CD4-positive, CD25-positive, alpha-beta regulatory T cell (primary cell): ENCODE measurements at regions not wholly inside any gene's neighbourhood (a gene's known extent, or its start where the extent isn't known, plus 50 kb on each side); places are given as distances from the start of the nearest gene placed in this dataset.

Experiments used
- ATAC-seq, 2 donors: fragments of 150-1000 bp; cut with Tn5 transposase; one replicate each; pipeline ENCODE4 v1.10.0; 2021; ENCODE audit warnings: low read depth in 2 of 2, moderate number of reproducible peaks in 2 of 2, moderate library complexity in 1 of 2
- DNase-seq, 3 donors: peaks; one replicate each; pipeline versions ENCODE4 v3.0.0 to v3.0.0-alpha.2; 2012 to 2022; ENCODE audit warnings: mixed read lengths in 1 of 3
- H3K27ac ChIP-seq: one replicate; pipeline ENCODE4 v1.7.0; 2013; ENCODE audit warnings: mild to moderate bottlenecking, low read length; ENCODE audit not compliant: insufficient read depth, poor library complexity, severe bottlenecking
- H3K27me3 ChIP-seq: one replicate; pipeline ENCODE4 v1.7.0; 2013; ENCODE audit warnings: low read length; ENCODE audit not compliant: control insufficient read depth, insufficient read depth
- H3K36me3 ChIP-seq: one replicate; pipeline ENCODE4 v1.7.0; 2013; ENCODE audit warnings: mild to moderate bottlenecking, low read length, moderate library complexity; ENCODE audit not compliant: control insufficient read depth, insufficient read depth
- H3K4me1 ChIP-seq: 2 replicates; pipeline ENCODE4 v1.7.0; 2013; ENCODE audit warnings: mild to moderate bottlenecking, low read length; ENCODE audit not compliant: insufficient read depth, control insufficient read depth, poor library complexity, severe bottlenecking
- H3K4me3 ChIP-seq: one replicate; pipeline ENCODE4 v1.7.0; 2013; ENCODE audit warnings: low read depth, mild to moderate bottlenecking, low read length, moderate library complexity
- H3K9me3 ChIP-seq, 2 experiments: 1 replicate in 1 of 2; 2 replicates in 1 of 2; pipeline ENCODE4 v1.7.0; 2013; ENCODE audit warnings: low read length in 2 of 2, mild to moderate bottlenecking in 1 of 2, moderate library complexity in 1 of 2; ENCODE audit not compliant: control insufficient read depth in 2 of 2
- H3K27ac Mint-ChIP-seq, 3 donors: one replicate each; pipeline ENCODE4 v1.8.0; 2020 to 2022; ENCODE audit warnings: mild to moderate bottlenecking in 3 of 3, mixed read lengths in 3 of 3, moderate library complexity in 2 of 3
- H3K27me3 Mint-ChIP-seq: one replicate; pipeline ENCODE4 v1.8.0; 2022; ENCODE audit warnings: mild to moderate bottlenecking, mixed read lengths
- H3K36me3 Mint-ChIP-seq: one replicate; pipeline ENCODE4 v1.8.0; 2020; ENCODE audit warnings: mixed read lengths
- H3K4me1 Mint-ChIP-seq, 4 donors: one replicate each; pipeline ENCODE4 v1.8.0; 2020 to 2022; ENCODE audit warnings: mixed read lengths in 4 of 4, mild to moderate bottlenecking in 1 of 4
- H3K4me3 Mint-ChIP-seq, 4 donors: one replicate each; pipeline ENCODE4 v1.8.0; 2020 to 2022; ENCODE audit warnings: mild to moderate bottlenecking in 4 of 4, mixed read lengths in 4 of 4, moderate library complexity in 3 of 4
- H3K9me3 Mint-ChIP-seq, 7 donors: one replicate each; pipeline ENCODE4 v1.8.0; 2020 to 2022; ENCODE audit warnings: mixed read lengths in 7 of 7, mild to moderate bottlenecking in 3 of 7, moderate library complexity in 2 of 7

DNA sequence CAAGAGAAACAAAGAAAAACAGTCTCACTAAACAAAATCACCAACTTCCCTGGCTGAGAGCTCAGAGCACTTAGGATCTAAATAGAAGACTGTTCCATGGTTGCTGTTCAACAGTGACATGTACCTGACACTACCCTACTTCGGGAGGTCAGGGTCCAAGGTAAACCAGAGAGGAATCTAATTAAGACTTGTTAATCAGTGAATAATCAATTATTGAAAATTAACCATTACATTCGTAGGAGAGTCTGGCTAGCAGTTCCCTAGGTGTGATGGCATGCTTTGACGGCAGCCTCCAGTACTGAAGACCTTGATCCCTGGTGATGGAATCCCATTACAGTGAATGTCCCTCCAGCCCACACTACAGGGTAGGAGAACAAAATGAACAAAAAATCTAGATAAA lies 154.0 kb upstream of the AFDN start:
- H3K36me3 ChIP-seq = no peaks in the 10 kb centered on the region
- no peaks in the 10 kb centered on the region for H3K4me1 Mint-ChIP-seq
- H3K27me3 ChIP-seq = no peaks in the 10 kb centered on the region
- peaks cover 11% of the 10 kb centered on the region for H3K27me3 Mint-ChIP-seq
- H3K9me3 ChIP-seq = peaks cover 0 to 4% of the 10 kb centered on the region in 2 experiments
- H3K4me3 Mint-ChIP-seq = no peak overlapping the region
- H3K9me3 Mint-ChIP-seq = peaks cover 0 to 10% (median 7%) of the 10 kb centered on the region in 7 donors
- no peak overlapping the region for H3K4me3 ChIP-seq
- H3K27ac Mint-ChIP-seq = no peak overlapping the region
- no peaks in the 10 kb centered on the region for H3K36me3 Mint-ChIP-seq
- ATAC-seq = no peak
- H3K4me1 ChIP-seq = no peaks in the 10 kb centered on the region
- H3K27ac ChIP-seq = no peak overlapping the region
- DNase-seq = no peak

DNA sequence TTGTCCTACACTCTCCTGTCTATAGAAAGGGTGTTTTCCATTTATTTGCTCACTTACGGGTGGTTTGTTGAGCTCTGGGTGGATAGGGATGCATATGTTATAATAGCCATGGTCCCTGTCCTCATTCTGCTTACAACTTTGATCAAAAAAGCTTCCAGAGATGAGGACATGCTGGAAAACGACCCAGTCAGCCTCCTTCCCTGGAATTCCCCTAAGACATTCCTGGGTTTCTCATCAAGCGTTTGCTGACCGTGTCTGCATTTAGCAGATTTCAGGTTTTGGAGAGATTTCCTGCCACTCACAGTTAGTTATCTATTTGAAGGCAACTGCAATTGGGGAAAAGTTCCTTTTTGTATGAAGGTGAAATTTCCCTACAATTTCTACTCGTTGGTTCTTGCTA lies 152.8 kb upstream of the AFDN start:
- Mint-ChIP-seq H3K4me3 (no peak overlapping the region), H3K27ac (no peak overlapping the region), H3K36me3 (no peaks in the 10 kb centered on the region), H3K27me3 (peaks cover 19% of the 10 kb centered on the region), H3K4me1 (no peaks in the 10 kb centered on the region), H3K9me3 (peaks cover 0 to 10% (median 7%) of the 10 kb centered on the region in 7 donors)
- Histone ChIP-seq H3K27ac (no peak overlapping the region), H3K4me3 (no peak overlapping the region), H3K4me1 (no peaks in the 10 kb centered on the region), H3K9me3 (peaks cover 0 to 4% of the 10 kb centered on the region in 2 experiments), H3K27me3 (no peaks in the 10 kb centered on the region), H3K36me3 (no peaks in the 10 kb centered on the region)
- no peak for DNase-seq
- no peak for ATAC-seq

DNA sequence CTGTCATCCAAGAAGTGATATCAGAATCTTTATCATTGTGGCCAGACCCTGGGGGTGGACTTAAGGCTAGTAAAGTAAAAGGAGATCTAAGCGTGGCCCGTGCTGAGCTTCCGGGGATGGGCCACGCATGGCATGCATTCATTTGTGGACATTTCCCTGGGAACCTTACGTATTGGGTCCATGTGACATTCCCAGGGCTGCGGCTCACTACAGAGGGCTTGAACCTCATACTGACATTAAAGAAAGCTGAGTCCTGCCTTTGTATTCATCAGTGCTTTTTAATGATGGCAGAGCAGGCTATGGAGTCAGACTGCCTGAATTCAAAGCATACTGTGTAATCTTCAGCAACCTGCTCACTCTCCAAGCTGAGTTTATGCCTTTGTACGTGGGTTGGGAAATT lies 152.2 kb upstream of the AFDN start:
- H3K27ac ChIP-seq = no peak overlapping the region
- Mint-ChIP-seq H3K36me3 (no peaks in the 10 kb centered on the region), H3K4me1 (no peaks in the 10 kb centered on the region), H3K27ac (no peak overlapping the region), H3K4me3 (no peak overlapping the region), H3K27me3 (peaks cover 19% of the 10 kb centered on the region), H3K9me3 (peaks cover 0 to 10% (median 7%) of the 10 kb centered on the region in 7 donors)
- H3K4me3 ChIP-seq = no peak overlapping the region
- H3K4me1 ChIP-seq = no peaks in the 10 kb centered on the region
- ATAC-seq = no peak
- H3K27me3 ChIP-seq = no peaks in the 10 kb centered on the region
- DNase-seq = no peak
- H3K9me3 ChIP-seq = peaks cover 0 to 4% of the 10 kb centered on the region in 2 experiments
- H3K36me3 ChIP-seq = no peaks in the 10 kb centered on the region

DNA sequence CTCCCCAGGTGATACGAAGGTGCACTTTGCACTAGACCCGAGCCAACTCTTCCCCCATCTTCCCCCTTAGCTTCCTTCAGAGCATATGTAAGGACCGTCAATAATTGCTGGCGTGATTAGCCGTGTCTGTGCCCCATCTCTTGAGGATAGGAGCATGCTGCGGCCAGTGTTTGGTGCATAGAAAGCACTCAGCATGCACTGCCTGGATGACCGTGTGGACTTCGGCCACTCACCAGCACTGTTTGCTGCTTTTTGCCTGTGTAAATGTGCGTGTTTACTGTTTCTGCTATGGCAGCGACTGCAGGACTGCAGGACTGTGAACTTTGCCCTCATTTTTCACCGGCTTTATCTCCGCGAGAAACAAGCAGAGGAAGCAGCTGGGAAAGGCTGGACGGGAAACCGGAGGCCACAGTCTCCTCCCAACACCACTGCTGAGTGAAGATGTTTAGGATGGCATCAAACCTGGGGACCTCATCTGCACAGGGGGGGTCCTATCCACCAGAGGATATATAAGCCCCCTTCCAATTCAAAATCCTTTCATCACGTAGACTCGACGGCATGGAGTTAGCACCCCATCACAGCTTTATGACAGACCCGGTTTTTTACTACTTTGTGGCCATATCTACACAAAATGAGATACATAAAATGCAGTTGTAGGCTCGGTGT lies 150.6 kb upstream of the AFDN start:
- ATAC-seq (no peak), DNase-seq (no peak)
- Mint-ChIP-seq H3K36me3 (no peaks in the 10 kb centered on the region), H3K4me1 (no peaks in the 10 kb centered on the region), H3K27me3 (peaks cover 19% of the 10 kb centered on the region), H3K27ac (no peak overlapping the region), H3K9me3 (peaks cover 0 to 13% (median 7%) of the 10 kb centered on the region in 7 donors), H3K4me3 (no peak overlapping the region)
- H3K27me3 ChIP-seq = no peaks in the 10 kb centered on the region
- peaks cover 0 to 4% of the 10 kb centered on the region in 2 experiments for H3K9me3 ChIP-seq
- no peak overlapping the region for H3K27ac ChIP-seq
- no peak overlapping the region for H3K4me3 ChIP-seq
- H3K4me1 ChIP-seq = no peaks in the 10 kb centered on the region
- H3K36me3 ChIP-seq = no peaks in the 10 kb centered on the region

DNA sequence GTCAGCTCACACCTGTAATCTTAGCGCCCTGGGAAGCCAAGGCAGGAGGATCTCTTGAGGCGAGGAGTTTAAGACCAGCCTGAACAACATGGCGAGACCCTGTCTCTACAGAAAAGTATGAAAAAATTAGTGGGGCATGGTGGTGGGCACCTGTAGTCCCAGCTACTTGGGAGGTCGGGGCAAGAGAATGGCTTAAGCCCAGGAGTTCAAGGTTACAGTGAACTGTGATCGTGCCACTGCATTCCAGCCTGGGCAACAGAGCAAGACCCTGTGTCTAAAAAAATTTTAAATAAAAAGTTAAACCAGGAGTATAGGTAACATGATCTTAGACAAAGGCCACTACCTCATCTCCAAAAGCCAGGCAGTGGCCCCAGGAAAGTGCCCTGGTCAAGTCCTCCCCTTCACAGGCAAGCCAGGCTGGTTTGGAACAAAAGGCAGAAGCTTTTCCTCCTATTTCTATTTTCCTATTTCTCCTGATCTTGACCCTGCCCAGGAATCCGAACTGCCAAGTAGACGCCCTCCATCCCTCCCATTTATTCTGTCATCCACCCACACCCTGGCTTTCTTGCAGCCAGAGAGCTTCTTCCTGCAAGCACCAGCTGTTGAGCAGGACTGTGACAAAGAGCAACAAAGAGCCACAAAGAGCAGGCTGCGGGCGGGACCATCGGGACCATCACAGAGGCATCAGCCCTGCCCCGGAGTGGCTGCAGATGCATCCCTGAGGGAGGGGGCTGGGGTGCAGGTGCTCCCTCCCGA lies 149.9 kb upstream of the AFDN start:
- ATAC-seq (no peak), DNase-seq (no peak)
- no peaks in the 10 kb centered on the region for H3K36me3 Mint-ChIP-seq
- peaks cover 19% of the 10 kb centered on the region for H3K27me3 Mint-ChIP-seq
- H3K27ac Mint-ChIP-seq = no peak overlapping the region
- Histone ChIP-seq H3K9me3 (peaks cover 0 to 4% of the 10 kb centered on the region in 2 experiments), H3K27ac (no peak overlapping the region), H3K27me3 (no peaks in the 10 kb centered on the region), H3K36me3 (no peaks in the 10 kb centered on the region), H3K4me1 (no peaks in the 10 kb centered on the region), H3K4me3 (no peak overlapping the region)
- H3K4me3 Mint-ChIP-seq = no peak overlapping the region
- H3K9me3 Mint-ChIP-seq = peaks cover 0 to 12% (median 4%) of the 10 kb centered on the region in 7 donors
- no peaks in the 10 kb centered on the region for H3K4me1 Mint-ChIP-seq

DNA sequence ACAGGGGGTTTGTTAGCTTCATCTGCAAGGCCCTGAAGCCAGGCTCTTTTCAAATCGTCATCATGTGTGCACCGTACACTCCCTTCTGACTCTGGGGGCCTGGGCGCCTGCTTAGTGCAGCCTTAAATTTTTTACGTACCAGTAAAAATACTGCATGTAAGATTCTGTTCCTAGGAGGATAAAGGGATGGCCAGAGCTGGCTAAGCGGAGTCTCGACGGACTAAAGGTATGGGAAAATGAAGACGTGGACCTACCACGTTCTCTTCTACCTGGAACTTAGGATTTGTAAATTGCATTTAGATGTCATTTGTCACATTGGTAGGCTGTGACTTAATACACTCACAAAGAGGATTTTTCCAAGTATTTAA lies 149.3 kb upstream of the AFDN start:
- Mint-ChIP-seq H3K27me3 (peaks cover 24% of the 10 kb centered on the region), H3K9me3 (peaks cover 0 to 12% (median 0%) of the 10 kb centered on the region in 7 donors), H3K27ac (no peak overlapping the region), H3K36me3 (no peaks in the 10 kb centered on the region), H3K4me1 (no peaks in the 10 kb centered on the region), H3K4me3 (no peak overlapping the region)
- H3K27ac ChIP-seq = no peak overlapping the region
- no peaks in the 10 kb centered on the region for H3K27me3 ChIP-seq
- no peaks in the 10 kb centered on the region for H3K36me3 ChIP-seq
- H3K4me3 ChIP-seq = no peak overlapping the region
- no peak for DNase-seq
- no peak for ATAC-seq
- H3K9me3 ChIP-seq = peaks cover 0 to under 1% of the 10 kb centered on the region in 2 experiments
- H3K4me1 ChIP-seq = no peaks in the 10 kb centered on the region

DNA sequence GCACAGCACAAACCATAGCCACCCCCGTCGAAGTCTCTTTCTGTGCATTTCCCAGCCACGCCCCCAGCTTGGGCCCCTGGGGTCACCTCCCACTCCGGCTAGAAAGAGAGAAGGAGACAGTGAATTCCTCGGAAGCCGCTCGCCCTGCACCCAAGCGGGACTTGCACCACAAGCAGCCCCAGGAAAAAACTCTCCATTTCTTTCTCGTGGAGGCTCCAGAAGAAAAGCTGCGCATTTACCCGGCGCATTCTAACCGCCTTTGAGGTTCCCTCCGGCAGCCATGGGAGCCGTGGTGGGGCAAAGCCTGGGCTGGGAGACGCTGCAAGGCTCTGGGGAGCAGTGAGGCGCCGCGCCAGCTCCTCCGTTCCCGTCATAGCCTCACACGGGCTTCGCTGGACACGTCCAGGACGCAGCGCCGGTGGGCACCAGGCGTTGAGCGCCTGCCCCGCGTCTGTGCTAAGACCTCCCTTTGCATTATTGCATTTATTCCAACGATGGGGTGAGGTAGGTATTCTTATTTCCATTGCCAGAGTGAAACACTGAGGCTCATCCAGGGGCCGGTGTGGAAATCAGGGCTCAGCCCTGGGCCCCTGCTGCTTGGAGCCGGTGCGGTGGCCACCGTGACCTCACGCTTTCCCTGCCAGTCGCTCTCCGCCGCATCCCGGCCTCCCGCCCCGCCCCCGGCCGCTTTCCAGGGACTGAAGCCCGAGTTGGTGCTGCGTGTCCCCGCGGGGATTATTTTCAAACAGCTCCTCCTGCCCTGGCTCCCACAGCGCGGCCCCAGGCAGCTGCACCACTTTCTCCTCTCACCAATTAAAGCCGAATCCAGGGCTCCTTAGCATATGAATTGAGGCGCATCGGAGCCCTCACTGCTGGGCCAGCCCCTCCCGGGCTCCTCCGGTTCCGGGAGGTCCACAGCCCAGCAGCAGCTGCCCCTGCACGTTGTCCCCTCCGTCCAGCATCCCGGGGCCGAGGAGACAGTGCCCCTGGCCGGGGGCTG lies 148.3 kb upstream of the AFDN start:
- no peak for ATAC-seq
- H3K27ac ChIP-seq = no peak overlapping the region
- H3K4me1 ChIP-seq = no peaks in the 10 kb centered on the region
- no peaks in the 10 kb centered on the region for H3K27me3 ChIP-seq
- H3K27me3 Mint-ChIP-seq = peaks cover 24% of the 10 kb centered on the region
- no peak for DNase-seq
- peaks cover 0 to 9% (median 0%) of the 10 kb centered on the region in 7 donors for H3K9me3 Mint-ChIP-seq
- H3K27ac Mint-ChIP-seq = no peak overlapping the region
- H3K4me1 Mint-ChIP-seq = no peaks in the 10 kb centered on the region
- H3K4me3 Mint-ChIP-seq = no peak overlapping the region
- no peaks in the 10 kb centered on the region for H3K9me3 ChIP-seq
- no peaks in the 10 kb centered on the region for H3K36me3 Mint-ChIP-seq
- H3K36me3 ChIP-seq = no peaks in the 10 kb centered on the region
- no peak overlapping the region for H3K4me3 ChIP-seq
